H9 (cell line): ENCODE measurements at regions not wholly inside any gene's neighbourhood (a gene's known extent, or its start where the extent isn't known, plus 50 kb on each side); places are given as distances from the start of the nearest gene placed in this dataset.

Source experiments
- DNase-seq: peaks from one replicate; pipeline ENCODE4 v3.0.0-alpha.2; 2017
- H2AFZ ChIP-seq: one replicate; pipeline ENCODE4 v1.6.1; 2013; ENCODE audit warnings: mild to moderate bottlenecking, low read length, control low read depth, moderate library complexity
- H2AK5ac ChIP-seq: 2 replicates; pipeline ENCODE4 v1.6.1; 2013; ENCODE audit warnings: low read length, control low read depth, mixed read lengths; ENCODE audit not compliant: insufficient read length
- H2BK120ac ChIP-seq: one replicate; pipeline ENCODE4 v1.6.1; 2013; ENCODE audit warnings: low read depth, mild to moderate bottlenecking, low read length, control low read depth, inconsistent platforms; ENCODE audit not compliant: poor library complexity, severe bottlenecking
- H2BK12ac ChIP-seq: 2 replicates; pipeline ENCODE4 v1.6.1; 2013; ENCODE audit warnings: low read length, control low read depth, mixed read lengths, low read depth; ENCODE audit not compliant: insufficient read length
- H2BK15ac ChIP-seq: 2 replicates; pipeline ENCODE4 v1.6.1; 2013; ENCODE audit warnings: low read depth, low read length, control low read depth
- H2BK20ac ChIP-seq: one replicate; pipeline ENCODE4 v1.6.1; 2013; ENCODE audit warnings: low read depth, mild to moderate bottlenecking, low read length, control low read depth, inconsistent platforms; ENCODE audit not compliant: poor library complexity, severe bottlenecking
- H2BK5ac ChIP-seq: 2 replicates; pipeline ENCODE4 v1.6.1; 2013; ENCODE audit warnings: low read length, control low read depth, mixed read lengths; ENCODE audit not compliant: insufficient read length
- H3K14ac ChIP-seq: 2 replicates; pipeline ENCODE4 v1.6.1; 2013; ENCODE audit warnings: low read length, control low read depth; ENCODE audit not compliant: insufficient read depth
- H3K18ac ChIP-seq: 2 replicates; pipeline ENCODE4 v1.6.1; 2013; ENCODE audit warnings: low read depth, mild to moderate bottlenecking, mixed read lengths, low read length, control low read depth; ENCODE audit not compliant: insufficient read length
- H3K23ac ChIP-seq: 2 replicates; pipeline ENCODE4 v1.6.1; 2013; ENCODE audit warnings: low read length, control low read depth, mixed read lengths, low read depth; ENCODE audit not compliant: insufficient read length
- H3K23me2 ChIP-seq: 2 replicates; pipeline ENCODE4 v1.6.1; 2013; ENCODE audit warnings: low read depth, mild to moderate bottlenecking, mixed read lengths, low read length, control low read depth; ENCODE audit not compliant: insufficient read length, poor library complexity, severe bottlenecking
- H3K27ac ChIP-seq: 2 replicates; pipeline ENCODE4 v1.5.1; 2013; ENCODE audit warnings: low read length, control low read depth, mixed read lengths, low read depth; ENCODE audit not compliant: insufficient read length
- H3K27me3 ChIP-seq: 2 replicates; pipeline ENCODE4 v1.6.1; 2013; ENCODE audit warnings: low read length, control low read depth, inconsistent platforms; ENCODE audit not compliant: insufficient read depth
- H3K4ac ChIP-seq: 2 replicates; pipeline ENCODE4 v1.6.1; 2013; ENCODE audit warnings: low read depth, mild to moderate bottlenecking, control low read depth, inconsistent platforms, low read length, moderate library complexity
- H3K4me1 ChIP-seq: 2 replicates; pipeline ENCODE4 v1.6.1; 2013; ENCODE audit warnings: low read length, control low read depth, inconsistent platforms; ENCODE audit not compliant: insufficient read depth
- H3K4me2 ChIP-seq: 2 replicates; pipeline ENCODE4 v1.6.1; 2013; ENCODE audit warnings: low read length, control low read depth, mixed read lengths; ENCODE audit not compliant: insufficient read length, insufficient read depth
- H3K56ac ChIP-seq: 2 replicates; pipeline ENCODE4 v1.6.1; 2013; ENCODE audit warnings: low read depth, mild to moderate bottlenecking, mixed read lengths, low read length, control low read depth; ENCODE audit not compliant: insufficient read length
- H3K79me1 ChIP-seq: 2 replicates; pipeline ENCODE4 v1.6.1; 2013; ENCODE audit warnings: low read depth, mild to moderate bottlenecking, moderate library complexity, low read length, control low read depth, inconsistent platforms; ENCODE audit not compliant: insufficient read depth, poor library complexity, severe bottlenecking
- H3K79me2 ChIP-seq: 2 replicates; pipeline ENCODE4 v1.6.1; 2013; ENCODE audit warnings: low read length, control low read depth, inconsistent platforms; ENCODE audit not compliant: insufficient read depth
- H3K9ac ChIP-seq: 2 replicates; pipeline ENCODE4 v1.6.1; 2013; ENCODE audit warnings: low read length, control low read depth, mixed read lengths; ENCODE audit not compliant: insufficient read length; ENCODE audit errors: extremely low read depth
- H3K9me3 ChIP-seq: one replicate; pipeline ENCODE4 v1.6.1; 2013; ENCODE audit warnings: low read depth, low read length, inconsistent platforms; ENCODE audit not compliant: control insufficient read depth
- H3T11ph ChIP-seq: one replicate; pipeline ENCODE4 v1.6.1; 2013; ENCODE audit warnings: mild to moderate bottlenecking, low read length, control low read depth, inconsistent platforms
- H4K20me1 ChIP-seq: one replicate; pipeline ENCODE4 v1.6.1; 2013; ENCODE audit not compliant: control insufficient read depth, insufficient read length, insufficient read depth
- H4K5ac ChIP-seq: 2 replicates; pipeline ENCODE4 v1.6.1; 2013; ENCODE audit warnings: low read depth, mild to moderate bottlenecking, mixed read lengths, low read length, control low read depth; ENCODE audit not compliant: insufficient read length
- H4K8ac ChIP-seq: replicated peaks from 2 replicates; pipeline ENCODE4 v1.6.1; 2013; ENCODE audit warnings: low read length, control low read depth, mixed read lengths, low read depth; ENCODE audit not compliant: insufficient read length
- H4K91ac ChIP-seq: 2 replicates; pipeline ENCODE4 v1.6.1; 2013; ENCODE audit warnings: low read depth, mild to moderate bottlenecking, moderate library complexity, mixed read lengths, low read length, control low read depth; ENCODE audit not compliant: insufficient read length
- H3K27ac Mint-ChIP-seq, 3 experiments: 2 replicates in 2 of 3; 3 replicates in 1 of 3; pipeline ENCODE4 v1.8.0; 2020 to 2021; ENCODE audit warnings: mixed read lengths in 3 of 3, mild to moderate bottlenecking in 1 of 3, moderate library complexity in 1 of 3
- H3K27me3 Mint-ChIP-seq: 2 replicates; pipeline ENCODE4 v1.8.0; 2021; ENCODE audit warnings: low read depth, mild to moderate bottlenecking, moderate library complexity, mixed read lengths
- H3K36me3 Mint-ChIP-seq, 3 experiments: 2 replicates in 2 of 3; 3 replicates in 1 of 3; pipeline ENCODE4 v1.8.0; 2020 to 2021; ENCODE audit warnings: low read depth in 3 of 3, mixed read lengths in 3 of 3; ENCODE audit not compliant: insufficient read depth in 1 of 3
- H3K4me1 Mint-ChIP-seq, 2 experiments: 2 replicates each; pipeline ENCODE4 v1.8.0; 2020; ENCODE audit warnings: mixed read lengths in 2 of 2
- H3K4me3 Mint-ChIP-seq, 2 experiments: 2 replicates in 1 of 2; 3 replicates in 1 of 2; pipeline ENCODE4 v1.8.0; 2020 to 2021; ENCODE audit warnings: mild to moderate bottlenecking in 2 of 2, mixed read lengths in 2 of 2, moderate library complexity in 1 of 2
- H3K9me3 Mint-ChIP-seq, 2 experiments: 2 replicates in 1 of 2; 3 replicates in 1 of 2; pipeline ENCODE4 v1.8.0; 2020; ENCODE audit warnings: mild to moderate bottlenecking in 2 of 2, mixed read lengths in 2 of 2, moderate library complexity in 1 of 2
- CTCF ChIP-seq: fragments of 200-600 bp; sonication (generic); conservative IDR thresholded peaks from 3 replicates; pipeline ENCODE4 v1.8.0; 2021; ENCODE audit warnings: antibody characterized with exemption, mild to moderate bottlenecking
- WGBS: extraction: QIAGEN DNeasy Blood & Tissue Kit; methylation state at CpG from one replicate; pipeline ENCODE4 v1.1.7; 2013; ENCODE audit warnings: missing lambda C conversion rate, low lambda C conversion rate, mixed read lengths; ENCODE audit not compliant: insufficient read length; ENCODE audit errors: extremely low coverage; 5-methylcytosine and 5-hydroxymethylcytosine counted together

GRCh38 chr12:67752226-67752732 lies 103.7 kb downstream of the DYRK2 start:
- H3K27me3 ChIP-seq: no peaks in the 10 kb centered on the region
- no peak overlapping the region for H3K14ac ChIP-seq
- H2BK20ac ChIP-seq: no peak overlapping the region
- no peaks in the 10 kb centered on the region for H3K23me2 ChIP-seq
- H2BK15ac ChIP-seq: no peak overlapping the region
- no peak for DNase-seq
- H3K27me3 Mint-ChIP-seq: no peaks in the 10 kb centered on the region
- no peak overlapping the region for H2BK120ac ChIP-seq
- H2AK5ac ChIP-seq: no peak overlapping the region
- no peak for TF ChIP-seq CTCF
- no peak overlapping the region for H3K18ac ChIP-seq
- H3K4ac ChIP-seq: no peak overlapping the region
- H3K56ac ChIP-seq: no peak overlapping the region
- no CpG with 5 or more reads among the region's 4 CpGs for WGBS
- H4K20me1 ChIP-seq: no peaks in the 10 kb centered on the region
- H3K4me1 Mint-ChIP-seq: peaks cover 13 to 16% of the 10 kb centered on the region in 2 experiments
- H2AFZ ChIP-seq: no peak overlapping the region
- no peak overlapping the region for H3K4me2 ChIP-seq
- no peaks in the 10 kb centered on the region; a peak in 3 of 5 replicates for H3K9me3 Mint-ChIP-seq
- H3K27ac ChIP-seq: no peak overlapping the region
- no peaks in the 10 kb centered on the region for H3K79me2 ChIP-seq
- no peaks in the 10 kb centered on the region for H3K79me1 ChIP-seq
- no peak overlapping the region for H2BK5ac ChIP-seq
- no peak overlapping the region for H3K27ac Mint-ChIP-seq
- H4K5ac ChIP-seq: no peak overlapping the region
- no peak overlapping the region for H3K23ac ChIP-seq
- H3K9me3 ChIP-seq: no peaks in the 10 kb centered on the region
- H3K4me3 Mint-ChIP-seq: no peak overlapping the region
- H2BK12ac ChIP-seq: no peak overlapping the region
- H3K9ac ChIP-seq: no peak overlapping the region
- H4K8ac ChIP-seq: no peak overlapping the region
- no peak overlapping the region for H3T11ph ChIP-seq
- no peak overlapping the region for H4K91ac ChIP-seq
- no peaks in the 10 kb centered on the region for H3K36me3 Mint-ChIP-seq
- no peaks in the 10 kb centered on the region for H3K4me1 ChIP-seq
